ENCODE measurements at regions not wholly inside any gene's neighbourhood (a gene's known extent, or its start where the extent isn't known, plus 50 kb on each side); places are given as distances from the start of the nearest gene placed in this dataset.

DNA sequence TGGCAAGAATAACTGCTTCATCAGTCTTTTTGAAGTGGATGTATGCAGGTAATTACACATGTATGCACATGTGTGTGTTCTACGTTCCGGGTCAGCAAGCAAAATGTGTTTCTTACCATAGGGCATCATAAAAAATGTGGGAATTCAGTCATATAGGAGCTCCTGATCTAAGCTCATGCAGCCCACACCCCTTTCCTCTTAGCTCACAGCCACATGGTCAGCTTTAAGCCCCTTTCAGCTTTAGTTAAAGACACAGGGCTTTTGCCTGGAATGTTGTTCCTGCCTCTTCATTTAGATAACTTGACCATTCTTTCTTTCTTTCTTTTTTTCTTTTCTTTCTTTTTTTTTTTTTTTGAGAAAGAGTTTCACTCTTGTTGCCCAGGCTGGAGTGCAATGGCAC lies 258.1 kb downstream of the RPS24 start:
- TF ChIP-seq, protein P1, sequence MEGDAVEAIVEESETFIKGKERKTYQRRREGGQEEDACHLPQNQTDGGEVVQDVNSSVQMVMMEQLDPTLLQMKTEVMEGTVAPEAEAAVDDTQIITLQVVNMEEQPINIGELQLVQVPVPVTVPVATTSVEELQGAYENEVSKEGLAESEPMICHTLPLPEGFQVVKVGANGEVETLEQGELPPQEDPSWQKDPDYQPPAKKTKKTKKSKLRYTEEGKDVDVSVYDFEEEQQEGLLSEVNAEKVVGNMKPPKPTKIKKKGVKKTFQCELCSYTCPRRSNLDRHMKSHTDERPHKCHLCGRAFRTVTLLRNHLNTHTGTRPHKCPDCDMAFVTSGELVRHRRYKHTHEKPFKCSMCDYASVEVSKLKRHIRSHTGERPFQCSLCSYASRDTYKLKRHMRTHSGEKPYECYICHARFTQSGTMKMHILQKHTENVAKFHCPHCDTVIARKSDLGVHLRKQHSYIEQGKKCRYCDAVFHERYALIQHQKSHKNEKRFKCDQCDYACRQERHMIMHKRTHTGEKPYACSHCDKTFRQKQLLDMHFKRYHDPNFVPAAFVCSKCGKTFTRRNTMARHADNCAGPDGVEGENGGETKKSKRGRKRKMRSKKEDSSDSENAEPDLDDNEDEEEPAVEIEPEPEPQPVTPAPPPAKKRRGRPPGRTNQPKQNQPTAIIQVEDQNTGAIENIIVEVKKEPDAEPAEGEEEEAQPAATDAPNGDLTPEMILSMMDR (IDR thresholded peaks at IDR 0.05; ENCODE audit: borderline replicate concordance), result no peak
- Histone ChIP-seq H3K4me3 (no peak overlapping the region), H3K27me3 (ENCODE audit: low read depth) (no peaks in the 10 kb centered on the region), H3K36me3 (no peaks in the 10 kb centered on the region), H3K4me1 (no peaks in the 10 kb centered on the region), H3K27ac (replicated peaks) (no peak overlapping the region), H3K9me3 (replicated peaks) (no peaks in the 10 kb centered on the region)
- DNase-seq, result no peak
- intact Hi-C loops (cut with micrococcal nuclease), result no loop called here

DNA sequence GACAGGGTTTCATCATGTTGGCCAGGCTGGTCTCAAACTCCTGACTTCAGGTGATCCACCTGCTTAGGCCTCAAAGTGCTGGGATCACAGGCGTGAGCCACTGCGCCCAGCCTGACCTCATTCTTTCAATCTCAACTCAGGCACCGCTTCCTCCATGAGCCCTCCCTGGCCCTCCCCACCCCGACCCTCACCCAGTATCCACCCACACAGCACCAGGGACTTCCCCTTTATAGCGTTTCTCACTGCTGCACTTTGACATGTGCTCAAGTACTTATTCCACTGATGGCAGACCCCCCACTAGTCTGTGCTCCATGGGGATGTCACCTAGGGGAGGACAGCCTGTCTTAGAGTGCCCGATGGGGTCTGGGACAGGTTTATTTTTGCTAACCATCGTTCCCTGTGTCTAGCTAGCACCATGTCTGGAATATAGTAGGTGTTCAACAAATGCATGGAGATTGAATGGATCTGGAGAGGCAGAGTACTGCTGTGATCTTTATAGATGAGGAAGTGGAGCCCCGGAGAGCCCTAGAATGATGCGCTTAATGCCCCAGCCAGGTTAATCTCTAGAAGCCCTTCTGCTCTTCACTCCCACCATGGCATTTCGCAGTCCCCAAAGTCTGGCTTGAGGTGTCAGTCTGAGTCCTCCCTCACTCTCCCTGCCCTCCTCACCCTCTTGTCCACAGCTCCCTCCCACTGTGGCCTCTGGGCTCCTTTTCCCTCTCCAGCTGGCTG lies 258.8 kb downstream of the RPS24 start:
- Histone ChIP-seq H3K9me3 (replicated peaks) (no peaks in the 10 kb centered on the region), H3K27me3 (ENCODE audit: low read depth) (no peaks in the 10 kb centered on the region), H3K4me3 (no peak overlapping the region), H3K36me3 (no peaks in the 10 kb centered on the region), H3K4me1 (no peaks in the 10 kb centered on the region), H3K27ac (replicated peaks) (no peak overlapping the region)
- intact Hi-C loops (cut with micrococcal nuclease), result no loop called here
- no peak for DNase-seq
- TF ChIP-seq, protein P1 (IDR thresholded peaks at IDR 0.05; ENCODE audit: borderline replicate concordance), result no peak

DNA sequence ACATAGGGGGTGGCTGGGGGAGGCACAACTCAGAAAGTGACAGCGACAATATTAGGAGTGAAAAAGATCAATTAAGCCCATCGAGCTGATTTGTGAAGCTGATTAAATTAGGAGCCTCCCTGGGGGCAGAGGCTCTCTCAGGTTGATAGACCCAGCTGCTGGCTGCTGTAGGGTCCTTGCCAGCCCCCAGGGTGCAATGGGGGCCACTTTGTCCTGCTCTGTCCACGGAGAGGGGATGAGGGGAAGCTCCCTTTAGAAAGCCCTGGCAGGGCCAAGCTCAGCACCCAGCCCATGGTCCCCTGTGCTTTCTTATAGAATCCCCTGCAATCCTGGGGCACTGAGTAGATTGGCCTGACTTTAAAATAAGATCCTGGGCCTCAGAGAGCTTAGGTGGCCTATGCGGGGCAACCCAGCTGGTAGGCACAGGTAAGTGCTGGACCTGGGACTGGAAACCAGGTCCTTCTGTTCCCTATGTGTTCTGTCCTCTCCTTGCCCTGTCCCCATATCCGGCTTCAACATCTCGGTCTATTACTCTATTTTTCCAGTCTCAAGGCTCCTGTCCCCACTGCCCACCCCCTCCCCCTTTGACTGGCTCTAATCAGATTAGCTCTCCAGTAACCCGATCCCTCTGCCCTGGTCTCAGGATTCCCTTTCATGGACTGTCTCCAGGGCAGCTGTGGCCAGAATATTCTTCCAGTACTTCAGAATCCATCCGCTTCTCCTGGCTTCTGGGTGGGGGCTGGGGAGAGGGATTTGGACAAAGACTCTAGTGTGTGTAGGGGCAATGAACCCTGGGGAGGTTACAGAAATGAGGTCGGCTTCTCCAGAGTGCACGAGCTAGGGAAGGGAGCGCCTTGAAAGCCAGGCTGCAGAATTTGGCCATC lies 259.6 kb downstream of the RPS24 start:
- intact Hi-C loops (cut with micrococcal nuclease), result no loop called here

DNA sequence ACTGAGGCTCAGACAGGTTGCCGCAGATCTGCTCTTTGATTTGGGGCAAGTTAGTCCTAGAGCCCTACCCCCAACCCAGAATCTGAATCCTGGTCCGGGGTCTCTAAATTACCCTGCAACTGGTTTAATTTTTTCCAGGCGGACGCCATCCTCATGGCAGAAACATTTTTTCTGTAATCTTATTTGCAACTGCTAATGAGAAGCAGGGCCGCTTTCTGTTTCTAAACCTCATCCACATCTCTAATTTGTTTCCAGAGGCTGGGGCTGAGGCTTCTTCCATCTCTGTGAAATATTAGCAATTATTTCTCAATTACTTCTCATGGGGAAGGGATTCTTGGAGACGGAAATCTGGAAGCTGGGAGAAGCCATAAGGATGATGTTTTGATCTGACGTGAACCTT lies 261.6 kb downstream of the RPS24 start:
- intact Hi-C loops (cut with micrococcal nuclease), result no loop called here
- TF ChIP-seq, protein P1 (IDR thresholded peaks at IDR 0.05; ENCODE audit: borderline replicate concordance), result no peak
- no peak for DNase-seq
- H3K9me3 ChIP-seq (replicated peaks), result peaks cover 2% of the 10 kb centered on the region
- no peaks in the 10 kb centered on the region for H3K36me3 ChIP-seq
- H3K4me3 ChIP-seq, result no peak overlapping the region
- H3K27ac ChIP-seq (replicated peaks), result no peak overlapping the region
- no peaks in the 10 kb centered on the region for H3K27me3 ChIP-seq (ENCODE audit: low read depth)
- H3K4me1 ChIP-seq, result no peaks in the 10 kb centered on the region

More for the DNA sequence above, 259.6 kb downstream of the RPS24 start:
- TF ChIP-seq, protein P1 (IDR thresholded peaks at IDR 0.05; ENCODE audit: borderline replicate concordance), result no peak
- no peak overlapping the region for H3K27ac ChIP-seq (replicated peaks)
- no peaks in the 10 kb centered on the region for H3K36me3 ChIP-seq
- DNase-seq, result no peak
- no peak overlapping the region for H3K4me3 ChIP-seq
- no peaks in the 10 kb centered on the region for H3K9me3 ChIP-seq (replicated peaks)
- no peaks in the 10 kb centered on the region for H3K27me3 ChIP-seq (ENCODE audit: low read depth)
- H3K4me1 ChIP-seq, result no peaks in the 10 kb centered on the region

DNA sequence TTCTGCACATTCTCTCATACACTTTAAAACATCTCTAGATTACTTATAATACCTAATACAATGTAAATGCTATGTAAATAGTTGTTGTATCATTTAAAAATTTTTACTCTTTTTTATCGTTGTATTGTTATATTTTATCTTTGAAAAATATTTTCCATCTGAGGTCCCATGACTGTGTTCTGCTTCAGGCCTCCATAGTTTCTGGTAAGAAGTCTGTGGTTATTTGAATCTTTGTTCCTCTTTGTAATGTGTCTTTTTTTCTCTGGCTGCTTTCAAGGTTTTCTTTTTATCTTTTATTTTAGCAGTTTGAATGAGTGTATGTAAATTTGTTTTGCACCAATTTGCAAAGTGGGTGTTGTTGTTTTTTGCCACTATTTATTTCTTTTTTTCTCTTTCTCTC lies 263.1 kb downstream of the RPS24 start:
- DNase-seq, result no peak
- no peak overlapping the region for H3K27ac ChIP-seq (replicated peaks)
- TF ChIP-seq, protein P1 (IDR thresholded peaks at IDR 0.05; ENCODE audit: borderline replicate concordance), result no peak
- H3K4me3 ChIP-seq, result no peak overlapping the region
- intact Hi-C loops (cut with micrococcal nuclease), result no loop called here
- no peaks in the 10 kb centered on the region for H3K4me1 ChIP-seq
- H3K9me3 ChIP-seq (replicated peaks), result peaks cover 6% of the 10 kb centered on the region
- no peaks in the 10 kb centered on the region for H3K27me3 ChIP-seq (ENCODE audit: low read depth)
- H3K36me3 ChIP-seq, result no peaks in the 10 kb centered on the region
